ENCODE measurements at regions not wholly inside any gene's neighbourhood (a gene's known extent, or its start where the extent isn't known, plus 50 kb on each side); places are given as distances from the start of the nearest gene placed in this dataset.
A peak's percentile ranks its signal among the peaks of the same experiment; 100 is the strongest.
"Not testable (repeated sequence)": the region's sequence is repeated elsewhere in the genome, so short reads cannot be mapped to it uniquely, and the experiment has no call there.

- DNase-seq: peak in 1 of 2 donors; percentile 19
Observed at GRCh38 chr6:156599978-156600590, 177.1 kb upstream of the ARID1B start.

DNA sequence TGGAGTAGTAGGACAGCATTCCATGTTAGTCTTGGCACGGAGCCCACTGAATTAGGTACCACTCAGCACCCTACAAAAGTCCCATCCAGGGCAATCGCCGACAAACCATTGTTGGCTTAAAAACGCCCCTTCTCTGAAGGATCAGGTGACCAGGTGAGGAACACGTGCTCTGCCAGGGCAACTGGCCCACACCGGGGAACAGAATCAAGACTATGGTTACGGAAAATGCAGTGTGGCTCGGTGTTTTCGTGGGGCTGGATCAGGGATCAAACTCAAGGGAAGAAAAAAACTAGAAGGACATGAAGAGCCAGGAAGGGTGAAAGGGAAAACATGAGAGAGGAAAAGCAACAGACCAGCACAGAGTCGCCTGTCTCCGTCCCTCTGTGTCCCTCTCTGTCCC is 177.8 kb upstream of the ARID1B start:
- DNase-seq: no peak

DNA sequence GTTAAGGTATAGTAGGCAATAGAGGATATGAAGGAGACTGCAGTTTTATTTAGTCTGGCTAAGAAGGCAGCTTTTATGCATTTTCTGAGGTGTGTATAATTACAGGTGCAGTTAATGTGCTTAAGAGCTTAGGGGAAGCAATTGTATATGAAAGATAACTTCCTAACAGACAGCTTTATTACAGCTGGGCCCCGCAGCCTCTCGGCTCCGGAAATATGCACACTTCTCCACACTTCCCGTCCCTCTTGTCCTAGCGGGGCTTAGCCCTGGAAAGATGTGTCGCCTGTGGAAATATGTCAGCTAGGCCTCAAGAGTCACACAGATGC is 178.4 kb upstream of the ARID1B start:
- no peak for DNase-seq

GRCh38 chr6:156598071-156598854 is 178.9 kb upstream of the ARID1B start:
- no peak for DNase-seq

- no peak for DNase-seq
Observed at GRCh38 chr6:156597095-156597494, 180.1 kb upstream of the ARID1B start.

GRCh38 chr6:156595476-156595875 is 181.7 kb upstream of the ARID1B start:
- DNase-seq: no peak

DNA sequence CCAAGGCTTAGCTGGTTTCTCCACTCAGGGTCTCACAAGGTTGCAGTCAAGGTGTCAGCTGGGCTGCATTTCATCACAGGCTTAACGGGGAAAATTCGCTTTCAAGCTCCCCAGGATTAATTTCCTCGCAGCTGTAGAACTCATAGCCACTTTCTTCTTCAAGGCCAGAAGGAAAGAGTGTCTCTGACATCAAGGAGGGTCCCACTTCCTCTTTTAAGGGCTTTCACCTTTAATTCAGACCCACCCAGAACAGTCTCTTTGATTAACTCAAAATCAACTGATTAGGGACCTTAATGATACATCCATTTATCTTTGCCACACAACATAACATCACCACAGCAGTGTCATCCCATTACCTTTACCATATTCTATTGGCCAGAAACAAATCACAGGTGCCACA is 183.3 kb upstream of the ARID1B start:
- DNase-seq: no peak

- DNase-seq: no peak
Observed at GRCh38 chr6:156593127-156593526, 184.1 kb upstream of the ARID1B start.

DNA sequence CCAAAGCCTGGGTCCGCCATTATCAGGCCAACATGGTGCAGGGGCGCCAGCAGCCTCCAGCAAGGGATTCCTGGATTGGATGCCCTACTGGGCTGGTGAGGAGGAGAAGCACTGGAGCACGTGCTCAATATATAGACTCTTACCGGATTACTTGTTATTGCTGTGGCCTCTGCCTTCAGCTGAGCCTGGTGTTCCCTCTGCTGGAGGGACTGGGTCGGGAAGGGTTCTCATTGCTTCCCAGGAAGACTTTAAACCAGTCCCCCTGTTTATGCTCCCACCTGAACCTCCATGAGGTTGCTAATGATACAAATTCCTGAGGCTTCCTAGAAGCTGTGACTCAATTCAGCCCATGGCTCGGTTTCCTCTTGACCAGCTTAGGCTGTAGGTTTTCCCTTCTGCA is 186.7 kb upstream of the ARID1B start:
- no peak for DNase-seq

DNA sequence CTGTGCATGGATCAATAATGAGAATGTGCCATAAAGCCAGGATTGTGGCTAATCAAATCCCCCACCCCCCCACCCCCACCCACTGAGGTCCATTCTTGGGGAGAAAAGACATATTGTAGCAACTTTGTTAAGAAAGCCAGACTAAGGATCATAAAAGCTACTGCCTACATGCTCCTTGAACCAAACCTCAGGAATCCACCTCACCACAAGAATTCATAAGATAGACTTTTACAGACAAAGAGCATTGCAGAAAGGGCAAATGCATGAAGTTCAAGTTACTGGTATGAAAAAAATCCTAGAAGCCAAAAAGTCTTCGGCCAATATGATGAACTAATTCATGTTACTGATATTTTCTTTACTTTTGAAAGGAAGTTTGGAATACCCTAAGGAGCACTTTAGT is 187.9 kb upstream of the ARID1B start:
- no peak for DNase-seq

DNA sequence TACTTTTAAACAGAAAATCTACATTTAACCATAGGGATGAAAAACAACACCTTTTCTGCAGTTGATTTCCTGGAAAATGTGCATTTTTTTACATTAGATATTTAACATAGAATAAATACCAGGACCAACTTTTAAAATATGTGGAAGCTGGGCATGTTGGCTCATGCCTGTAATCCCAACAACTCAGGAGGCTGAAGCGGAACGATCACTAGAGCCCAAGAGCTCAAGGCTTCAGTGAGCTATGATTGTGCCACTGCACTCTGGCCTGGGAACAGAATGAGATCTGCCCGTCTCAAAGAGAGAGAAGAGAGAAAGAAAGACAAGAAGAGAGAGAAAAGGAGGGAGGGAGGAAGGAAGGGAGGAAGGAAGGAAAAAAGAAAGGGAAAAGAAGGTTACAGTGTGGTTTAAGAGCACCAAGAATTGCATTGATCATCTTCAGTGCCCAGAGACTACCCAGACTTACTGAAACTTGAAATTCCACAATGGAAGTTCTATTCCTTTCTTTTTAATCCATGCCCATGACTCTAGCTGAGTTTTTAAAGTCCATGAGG is 189.4 kb upstream of the ARID1B start:
- DNase-seq: no peak

DNA sequence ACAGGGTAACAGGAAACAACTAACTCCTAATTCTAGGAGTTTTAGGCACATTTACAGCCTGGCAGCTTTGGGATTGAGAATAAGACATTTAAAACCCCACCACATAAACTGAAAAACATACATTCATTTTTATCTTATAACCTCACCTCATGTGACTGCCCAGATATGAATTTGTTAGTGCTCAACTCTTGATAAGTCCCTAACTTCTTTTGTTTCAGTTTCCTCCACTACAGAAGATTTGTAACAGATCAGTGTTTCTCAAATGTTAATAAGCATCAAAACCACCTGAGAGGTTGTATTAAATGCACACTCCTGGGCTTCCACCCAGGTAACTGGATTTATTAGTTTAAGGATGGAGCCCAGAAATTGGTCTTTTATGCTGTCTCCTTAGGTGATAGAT is 190.1 kb upstream of the ARID1B start:
- DNase-seq: no peak

DNA sequence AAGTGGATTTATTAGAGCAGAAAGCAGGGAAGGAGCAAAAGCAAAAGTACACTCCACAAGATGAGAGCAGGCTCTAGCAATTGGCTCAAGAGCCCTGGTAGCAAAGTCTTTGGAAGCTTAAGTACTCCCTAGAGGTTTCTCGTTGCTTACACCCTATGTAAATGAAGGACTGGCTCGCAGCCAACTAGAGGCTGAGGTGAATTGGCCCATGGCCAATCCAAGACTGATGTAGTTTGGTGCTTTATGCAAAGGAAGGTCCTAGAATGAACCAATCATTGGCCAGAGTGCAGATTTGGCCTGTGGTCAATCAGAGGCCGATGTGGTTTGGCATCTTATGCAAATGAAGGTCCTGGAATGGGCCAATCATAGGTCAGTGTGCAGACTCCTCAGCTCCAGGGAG is 191.3 kb upstream of the ARID1B start:
- no peak for DNase-seq

GRCh38 chr6:156584121-156584520 is 193.1 kb upstream of the ARID1B start:
- DNase-seq: not testable (repeated sequence)

DNA sequence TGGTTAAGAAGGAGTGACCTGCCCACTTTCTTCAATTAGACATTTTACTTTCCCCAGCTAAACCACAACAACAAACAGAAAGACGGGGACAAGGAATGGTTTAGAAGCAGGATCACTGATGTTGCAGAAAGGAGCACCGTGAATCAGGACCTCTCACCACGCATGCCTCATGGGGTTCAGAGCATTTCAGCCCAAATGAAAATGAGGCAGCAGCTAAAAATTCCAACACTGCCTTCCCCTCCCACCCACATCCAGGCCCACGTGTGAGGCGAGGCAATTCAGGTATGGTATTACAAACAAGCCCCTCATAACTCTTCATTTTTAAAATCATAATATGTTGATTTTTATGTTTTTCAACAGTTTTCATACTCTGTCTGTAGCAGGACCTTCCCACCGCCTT is 194.1 kb upstream of the ARID1B start:
- DNase-seq: no peak

DNA sequence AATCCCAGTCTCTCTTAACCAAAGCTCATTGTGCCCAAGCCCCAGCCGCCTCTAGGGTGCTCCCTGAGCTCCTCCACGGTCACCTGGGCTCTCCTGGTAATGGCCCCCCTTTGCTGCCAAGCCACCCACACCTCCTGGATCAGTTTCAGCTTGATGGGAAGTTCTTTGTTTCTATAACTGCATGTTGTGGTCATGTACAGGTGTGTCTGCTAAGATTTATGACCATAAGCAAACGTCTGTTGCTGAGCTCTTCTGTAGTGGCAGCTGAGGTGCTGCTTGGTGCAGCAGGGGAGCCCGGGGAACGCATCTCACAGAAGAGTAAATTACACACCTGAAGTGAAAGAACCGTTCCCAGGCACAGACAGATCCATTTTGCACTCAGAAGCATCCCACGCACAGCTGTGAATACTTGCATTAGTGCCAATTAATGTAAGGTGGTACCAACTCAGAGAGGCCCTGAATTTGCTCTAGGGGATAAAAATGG is 194.6 kb upstream of the ARID1B start:
- no peak for DNase-seq

- no peak for DNase-seq
Observed at GRCh38 chr6:156579564-156579963, 197.6 kb upstream of the ARID1B start.

- DNase-seq: no peak
Observed at GRCh38 chr6:156577749-156578148, 199.4 kb upstream of the ARID1B start.

- no peak for DNase-seq
Observed at GRCh38 chr6:156575361-156575760, 201.8 kb upstream of the ARID1B start.

GRCh38 chr6:156564807-156565149 is 212.4 kb upstream of the ARID1B start:
- no peak for DNase-seq

DNA sequence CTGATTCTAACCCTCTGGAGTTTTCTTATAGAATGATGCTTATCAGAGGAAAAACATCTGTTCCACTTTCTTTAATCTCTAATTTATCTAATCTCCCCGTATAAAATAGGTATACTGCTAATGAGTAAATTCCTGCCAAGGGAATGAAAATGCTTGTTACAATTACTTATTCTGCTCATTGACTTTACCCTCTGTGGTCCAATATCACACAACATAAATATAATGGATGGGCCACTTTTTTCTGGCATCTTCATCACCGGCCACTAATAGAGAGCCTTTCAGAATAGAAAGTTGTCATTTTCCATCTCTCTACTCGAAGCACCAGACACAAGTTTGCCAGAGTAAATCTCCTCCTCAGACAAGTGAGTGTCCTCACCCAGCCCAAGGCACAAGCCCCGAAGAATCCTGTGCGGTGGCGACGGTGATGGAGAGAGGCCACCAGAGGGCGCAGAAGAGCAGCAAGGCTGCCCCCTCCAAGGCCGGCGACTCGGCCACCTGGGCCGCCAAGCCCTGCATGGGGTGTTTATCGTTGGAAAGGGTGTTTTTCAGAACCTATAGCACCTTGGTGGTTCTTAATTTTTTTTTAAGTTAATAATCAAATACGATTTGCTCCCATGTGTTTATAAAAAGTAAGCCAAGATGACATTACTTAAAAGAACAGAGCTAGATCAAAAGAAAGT is 212.9 kb upstream of the ARID1B start:
- peak; percentile 68 to 69 for DNase-seq

GRCh38 chr6:156563714-156564113 is 213.5 kb upstream of the ARID1B start:
- DNase-seq: no peak

DNA sequence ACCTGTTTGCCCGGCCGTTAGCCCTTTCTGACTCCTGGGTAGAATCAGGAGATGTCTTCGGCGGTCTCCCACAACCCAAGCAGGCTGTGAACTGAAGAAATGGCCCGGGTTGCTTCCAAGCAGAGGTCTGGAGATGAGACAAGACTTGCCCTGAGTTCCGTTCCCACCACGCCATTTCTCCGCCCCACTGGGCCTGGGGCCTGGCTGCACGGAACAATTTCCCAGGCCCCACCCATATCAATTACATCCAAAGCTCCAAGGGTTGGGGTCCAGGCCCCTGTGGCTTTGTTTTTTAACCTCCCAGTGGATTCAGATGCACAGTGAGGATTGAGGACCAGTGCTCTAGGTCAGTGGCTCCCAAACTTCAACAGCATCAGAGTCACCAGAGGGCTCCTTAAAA is 214.5 kb upstream of the ARID1B start:
- DNase-seq: no peak

DNA sequence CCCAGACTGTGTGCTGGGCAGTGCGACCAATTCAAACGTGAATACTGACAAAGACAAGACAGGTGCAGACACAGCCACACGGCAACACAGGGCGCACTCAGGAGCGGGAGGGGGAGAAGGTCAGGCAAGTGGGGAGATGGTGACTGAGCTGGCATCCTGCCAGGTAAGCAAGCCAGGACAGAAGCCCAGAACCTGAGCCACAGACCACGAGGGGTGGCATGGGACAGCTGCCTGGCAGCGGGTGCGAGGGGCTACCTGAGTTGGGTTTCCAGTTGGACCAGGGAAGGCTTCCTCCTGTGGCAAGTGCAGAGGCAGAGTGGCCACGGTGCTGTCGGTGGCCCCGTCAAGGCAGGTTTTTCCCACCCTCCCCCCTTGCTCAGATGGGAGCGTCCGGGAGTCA is 215.2 kb upstream of the ARID1B start:
- DNase-seq: no peak

Data from hippocampal formation (tissue), 2 donors.